T-cell (primary cell): ENCODE measurements at regions not wholly inside any gene's neighbourhood (a gene's known extent, or its start where the extent isn't known, plus 50 kb on each side); places are given as distances from the start of the nearest gene placed in this dataset.

Experiments
- ATAC-seq, 4 experiments: fragments of 200-7000 bp in 3 of 4; fragments of 150-1000 bp in 1 of 4; cut with Tn5 transposase; replicated peaks in 1 of 4; 1 replicate in 3 of 4; 2 replicates in 1 of 4; pipeline ENCODE4 v1.10.0; 2021; ENCODE audit warnings: moderate library complexity in 3 of 4, mild to moderate bottlenecking in 2 of 4, moderate number of reproducible peaks in 1 of 4
- CTCF ChIA-PET, 2 donors: fragments of 300-600 bp; sonication (Branson Sonifier 250); formaldehyde crosslinking; loops; one replicate each; lab custom pipeline; 2022; ENCODE audit warnings: antibody characterized with exemption in 2 of 2; lab: Charles Lee
- POLR2A ChIA-PET, 2 donors: fragments of 300-600 bp; sonication (Branson Sonifier 250); formaldehyde crosslinking; loops; one replicate each; lab custom pipeline; 2022; ENCODE audit warnings: antibody characterized with exemption in 2 of 2; lab: Charles Lee
- DNase-seq, 35 experiments: peaks; one replicate each; pipeline versions ENCODE4 v3.0.0 to v3.0.0-alpha.2; 2013 to 2023
- H3K27ac ChIP-seq: one replicate; pipeline ENCODE4 v1.5.1; 2013; ENCODE audit warnings: low read length
- H3K27me3 ChIP-seq, 2 experiments: replicated peaks in 1 of 2; 1 replicate in 1 of 2; 2 replicates in 1 of 2; pipeline versions ENCODE4 v1.6.1 to v1.7.0; 2013; ENCODE audit warnings: low read length in 1 of 2, mixed read lengths in 1 of 2; ENCODE audit not compliant: control insufficient read depth in 2 of 2, insufficient read depth in 2 of 2; ENCODE audit errors: extremely low read depth in 1 of 2
- H3K36me3 ChIP-seq, 2 donors: 1 replicate in 1 of 2; 2 replicates in 1 of 2; pipeline versions ENCODE4 v1.6.1 to v1.7.0; 2013; ENCODE audit warnings: low read length in 1 of 2; ENCODE audit not compliant: control insufficient read depth in 2 of 2, insufficient read depth in 1 of 2; ENCODE audit errors: extremely low read depth in 1 of 2
- H3K4me1 ChIP-seq, 2 experiments: 1 replicate in 1 of 2; 2 replicates in 1 of 2; pipeline versions ENCODE4 v1.6.1 to v1.7.0; 2013; ENCODE audit warnings: low read length in 2 of 2, mixed read lengths in 1 of 2; ENCODE audit not compliant: insufficient read depth in 2 of 2, control insufficient read depth in 1 of 2; ENCODE audit errors: extremely low read depth in 1 of 2
- H3K4me3 ChIP-seq, 2 donors: 1 replicate in 1 of 2; 2 replicates in 1 of 2; pipeline versions ENCODE4 v1.5.1 to v1.7.0; 2013; ENCODE audit warnings: mild to moderate bottlenecking in 2 of 2, low read length in 1 of 2, moderate library complexity in 1 of 2; ENCODE audit not compliant: control insufficient read depth in 1 of 2; ENCODE audit errors: extremely low read depth in 1 of 2
- H3K9me3 ChIP-seq: 2 replicates; pipeline ENCODE4 v1.7.0; 2013
- H3K27ac Mint-ChIP-seq, 2 donors: one replicate each; pipeline ENCODE4 v1.8.0; 2020 to 2021; ENCODE audit warnings: mild to moderate bottlenecking in 2 of 2, mixed read lengths in 2 of 2
- H3K27me3 Mint-ChIP-seq, 2 donors: one replicate each; pipeline ENCODE4 v1.8.0; 2021 to 2022; ENCODE audit warnings: mixed read lengths in 2 of 2
- H3K36me3 Mint-ChIP-seq: one replicate; pipeline ENCODE4 v1.8.0; 2021; ENCODE audit warnings: mixed read lengths
- H3K4me1 Mint-ChIP-seq, 3 donors: one replicate each; pipeline ENCODE4 v1.8.0; 2020 to 2022; ENCODE audit warnings: mixed read lengths in 3 of 3, mild to moderate bottlenecking in 1 of 3
- H3K4me3 Mint-ChIP-seq, 3 donors: one replicate each; pipeline ENCODE4 v1.8.0; 2020 to 2022; ENCODE audit warnings: mild to moderate bottlenecking in 3 of 3, mixed read lengths in 3 of 3, moderate library complexity in 3 of 3
- H3K9me3 Mint-ChIP-seq, 3 donors: one replicate each; pipeline ENCODE4 v1.8.0; 2020 to 2022; ENCODE audit warnings: mixed read lengths in 3 of 3
- WGBS: methylation state at CpG from one replicate; pipeline ENCODE4 v1.1.5; 2013; ENCODE audit warnings: missing lambda C conversion rate; ENCODE audit not compliant: insufficient coverage; 5-methylcytosine and 5-hydroxymethylcytosine counted together

- 60% methylated on average over 1 of the region's 5 CpGs for whole genome bisulfite sequencing
- Mint-ChIP-seq H3K4me3 (no peak overlapping the region), H3K27ac (no peak overlapping the region), H3K4me1 (no peaks in the 10 kb centered on the region), H3K36me3 (no peaks in the 10 kb centered on the region), H3K9me3 (peaks cover 0 to 3% (median 0%) of the 10 kb centered on the region in 3 donors), H3K27me3 (no peaks in the 10 kb centered on the region)
- POLR2A ChIA-PET: no interaction called here
- no peaks in the 10 kb centered on the region for H3K9me3 ChIP-seq
- H3K4me1 ChIP-seq: no peaks in the 10 kb centered on the region
- H3K36me3 ChIP-seq: no peaks in the 10 kb centered on the region
- no peak overlapping the region for H3K4me3 ChIP-seq
- DNase-seq (no peak), ATAC-seq (no peak)
- H3K27ac ChIP-seq: no peak overlapping the region
- H3K27me3 ChIP-seq: no peaks in the 10 kb centered on the region
- CTCF ChIA-PET: interaction anchor here in 1 of 2 donors (0.6 kb wide), 1 partner anchor 8 kb away, joined by 3 read pairs; no protein-coding TSS in a partner anchor
Measured at GRCh38 chr3:103127098-103127630, 692.3 kb downstream of the ZPLD1 start.

GRCh38 chr3:103127737-103128136 lies 692.9 kb downstream of the ZPLD1 start:
- no peaks in the 10 kb centered on the region for H3K27me3 Mint-ChIP-seq
- DNase-seq: no peak
- WGBS: no CpG with 5 or more reads among the region's 1 CpG

DNA sequence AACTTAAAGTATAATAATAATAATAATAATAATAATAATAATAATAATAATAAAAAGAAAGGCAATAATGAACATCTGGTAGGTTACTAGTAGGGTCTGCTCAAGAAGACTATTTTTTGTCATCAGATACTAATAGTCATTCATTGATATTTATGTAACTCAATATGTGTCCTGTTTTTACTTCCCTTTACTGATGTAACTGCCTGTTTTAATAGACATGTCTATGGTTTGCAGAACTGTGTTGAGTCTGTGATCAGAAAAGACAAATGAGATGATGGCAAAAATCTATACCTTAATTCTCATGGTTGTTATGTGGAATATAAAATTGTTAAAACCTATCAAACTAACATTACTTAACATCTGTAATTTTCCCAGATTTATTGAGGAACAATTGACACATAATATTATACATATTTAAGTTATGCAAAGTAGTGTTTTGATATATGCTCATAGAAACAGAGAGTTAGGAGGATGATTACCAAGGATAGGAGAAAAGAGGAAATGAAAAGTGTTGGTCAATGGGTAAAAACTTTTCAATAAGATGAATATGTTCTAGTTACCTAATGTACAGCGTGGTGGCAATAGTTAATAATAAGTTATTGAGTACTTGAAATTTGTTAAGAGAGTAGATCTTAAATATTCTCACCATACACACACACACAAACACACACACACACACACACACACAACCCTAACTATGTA lies 699.4 kb downstream of the ZPLD1 start:
- no peak overlapping the region for H3K27ac Mint-ChIP-seq
- Histone ChIP-seq H3K27ac (no peak overlapping the region), H3K27me3 (no peaks in the 10 kb centered on the region), H3K4me1 (no peaks in the 10 kb centered on the region), H3K4me3 (no peak overlapping the region), H3K9me3 (no peaks in the 10 kb centered on the region), H3K36me3 (no peaks in the 10 kb centered on the region)
- CTCF ChIA-PET: no interaction called here
- no peaks in the 10 kb centered on the region for H3K4me1 Mint-ChIP-seq
- H3K9me3 Mint-ChIP-seq: peaks cover 0 to 3% (median 0%) of the 10 kb centered on the region in 3 donors
- POLR2A ChIA-PET: no interaction called here
- no peaks in the 10 kb centered on the region for H3K36me3 Mint-ChIP-seq
- no peaks in the 10 kb centered on the region for H3K27me3 Mint-ChIP-seq
- no CpG with 5 or more reads among the region's 1 CpG for WGBS
- DNase-seq (no peak), ATAC-seq (no peak)
- H3K4me3 Mint-ChIP-seq: no peak overlapping the region

More at GRCh38 chr3:103127737-103128136, 692.9 kb downstream of the ZPLD1 start:
- Histone ChIP-seq H3K27me3 (no peaks in the 10 kb centered on the region), H3K27ac (no peak overlapping the region), H3K36me3 (no peaks in the 10 kb centered on the region), H3K9me3 (no peaks in the 10 kb centered on the region), H3K4me3 (no peak overlapping the region), H3K4me1 (no peaks in the 10 kb centered on the region)
- peaks cover 0 to 3% (median 0%) of the 10 kb centered on the region in 3 donors for H3K9me3 Mint-ChIP-seq
- ChIA-PET POLR2A (no interaction called here), CTCF (no interaction called here)
- H3K36me3 Mint-ChIP-seq: no peaks in the 10 kb centered on the region
- ATAC-seq: no peak
- no peak overlapping the region for H3K4me3 Mint-ChIP-seq
- no peaks in the 10 kb centered on the region for H3K4me1 Mint-ChIP-seq
- no peak overlapping the region for H3K27ac Mint-ChIP-seq

GRCh38 chr3:103136621-103137020 lies 701.8 kb downstream of the ZPLD1 start:
- no peaks in the 10 kb centered on the region for H3K9me3 ChIP-seq

GRCh38 chr3:103137830-103138229 lies 703.0 kb downstream of the ZPLD1 start:
- ATAC-seq: no peak
- Histone ChIP-seq H3K9me3 (no peaks in the 10 kb centered on the region), H3K4me3 (no peak overlapping the region), H3K27ac (no peak overlapping the region), H3K27me3 (no peaks in the 10 kb centered on the region), H3K36me3 (no peaks in the 10 kb centered on the region), H3K4me1 (no peaks in the 10 kb centered on the region)
- ChIA-PET POLR2A (no interaction called here), CTCF (no interaction called here)
- Mint-ChIP-seq H3K36me3 (no peaks in the 10 kb centered on the region), H3K9me3 (no peaks in the 10 kb centered on the region), H3K4me1 (no peaks in the 10 kb centered on the region), H3K27ac (no peak overlapping the region), H3K27me3 (no peaks in the 10 kb centered on the region), H3K4me3 (no peak overlapping the region)
- DNase-seq: no peak

More at GRCh38 chr3:103136621-103137020, 701.8 kb downstream of the ZPLD1 start:
- Histone ChIP-seq H3K27me3 (no peaks in the 10 kb centered on the region), H3K27ac (no peak overlapping the region), H3K4me1 (no peaks in the 10 kb centered on the region), H3K36me3 (no peaks in the 10 kb centered on the region), H3K4me3 (no peak overlapping the region)
- no peak for ATAC-seq
- H3K36me3 Mint-ChIP-seq: no peaks in the 10 kb centered on the region
- no peaks in the 10 kb centered on the region for H3K9me3 Mint-ChIP-seq
- POLR2A ChIA-PET: no interaction called here
- CTCF ChIA-PET: no interaction called here
- H3K4me3 Mint-ChIP-seq: no peak overlapping the region
- no peaks in the 10 kb centered on the region for H3K4me1 Mint-ChIP-seq
- DNase-seq: no peak
- H3K27me3 Mint-ChIP-seq: no peaks in the 10 kb centered on the region
- H3K27ac Mint-ChIP-seq: no peak overlapping the region

DNA sequence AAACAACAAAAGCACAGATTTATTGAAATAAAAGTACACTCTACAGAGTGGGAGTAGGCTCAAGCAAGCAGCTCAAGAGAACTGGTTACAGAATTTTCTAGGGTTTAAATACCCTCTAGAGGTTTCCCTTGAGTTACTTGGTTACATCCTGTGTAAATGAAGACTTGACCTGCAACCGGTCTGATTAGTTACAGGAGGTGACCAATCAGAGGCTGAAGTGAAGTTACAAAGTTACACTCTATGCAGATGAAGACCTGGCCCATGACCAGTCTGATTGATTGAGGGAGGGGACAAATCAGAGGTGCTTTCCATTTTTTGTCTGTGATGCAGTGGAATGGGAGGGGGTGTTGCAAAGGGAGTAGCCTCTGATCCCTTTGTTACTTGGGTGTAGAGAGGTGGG lies 723.4 kb downstream of the ZPLD1 start:
- 88% methylated on average over 1 of the region's 1 CpG for WGBS
- no peaks in the 10 kb centered on the region for H3K4me1 Mint-ChIP-seq

More for the DNA sequence above, 723.4 kb downstream of the ZPLD1 start:
- Histone ChIP-seq H3K4me1 (no peaks in the 10 kb centered on the region), H3K4me3 (no peak overlapping the region), H3K9me3 (no peaks in the 10 kb centered on the region), H3K27me3 (no peaks in the 10 kb centered on the region), H3K27ac (no peak overlapping the region), H3K36me3 (no peaks in the 10 kb centered on the region)
- H3K9me3 Mint-ChIP-seq: no peaks in the 10 kb centered on the region
- H3K27me3 Mint-ChIP-seq: no peaks in the 10 kb centered on the region
- no peak overlapping the region for H3K4me3 Mint-ChIP-seq
- H3K27ac Mint-ChIP-seq: no peak overlapping the region
- ATAC-seq: no peak
- DNase-seq: no peak
- no peaks in the 10 kb centered on the region for H3K36me3 Mint-ChIP-seq
- ChIA-PET CTCF (no interaction called here), POLR2A (no interaction called here)
